ENCODE measurements at regions not wholly inside any gene's neighbourhood (a gene's known extent, or its start where the extent isn't known, plus 50 kb on each side); places are given as distances from the start of the nearest gene placed in this dataset.
"Not testable (repeated sequence)": the region's sequence is repeated elsewhere in the genome, so short reads cannot be mapped to it uniquely, and the experiment has no call there.

- not testable (repeated sequence) for DNase-seq (ENCODE audit: low read depth)
Observed at GRCh38 chr1:206408371-206409288, 61.6 kb upstream of the IKBKE start.

- DNase-seq (ENCODE audit: low read depth), result no peak
Observed at GRCh38 chr1:206411321-206411720, 59.0 kb upstream of the IKBKE start.

- no peak for DNase-seq (ENCODE audit: low read depth)
Observed at GRCh38 chr1:206415942-206416341, 54.3 kb upstream of the IKBKE start.

- no peak for DNase-seq (ENCODE audit: low read depth)
Observed at GRCh38 chr1:206417774-206418614, 52.3 kb upstream of the IKBKE start.

GRCh38 chr1:206419250-206419649, 51.0 kb upstream of the IKBKE start:
- DNase-seq (ENCODE audit: low read depth), result no peak

- DNase-seq (ENCODE audit: low read depth), result peak; percentile 56
Observed at GRCh38 chr1:206419783-206420182, 50.5 kb upstream of the IKBKE start.

GRCh38 chr1:206420471-206420870, 49.8 kb upstream of the IKBKE start:
- DNase-seq (ENCODE audit: low read depth), result no peak
